A673 (cell line): ENCODE measurements at regions not wholly inside any gene's neighbourhood (a gene's known extent, or its start where the extent isn't known, plus 50 kb on each side); places are given as distances from the start of the nearest gene placed in this dataset.

ENCODE experiments used
- BruUV-seq: library from RNA; stranded (reverse); fragments of 400-500 nt; replicated peaks from 2 replicates; lab custom pipeline; 2021; lab: Mats Ljungman, UMichigan
- CTCF ChIA-PET: fragments of 300-600 bp; sonication (Branson Sonifier 250); formaldehyde crosslinking; loops from one replicate; lab custom pipeline; 2022; ENCODE audit warnings: antibody characterized with exemption; lab: Charles Lee
- POLR2A ChIA-PET: fragments of 300-600 bp; sonication (Branson Sonifier 250); formaldehyde crosslinking; loops from one replicate; lab custom pipeline; 2022; ENCODE audit warnings: antibody characterized with exemption; ENCODE audit not compliant: low non-redundant PET; lab: Charles Lee
- DNase-seq: peaks from one replicate; pipeline ENCODE4 v3.0.0-alpha.2; 2015; ENCODE audit warnings: low spot score
- H3K27ac ChIP-seq: fragments of 200-600 bp; sonication (generic); 2 replicates; pipeline ENCODE4 v1.5.1; 2016; ENCODE audit warnings: mixed run types, low read depth, mild to moderate bottlenecking, mixed read lengths, antibody characterized with exemption, low read length; ENCODE audit not compliant: poor library complexity, severe bottlenecking
- H3K27me3 ChIP-seq: fragments of 200-600 bp; sonication (generic); replicated peaks from 2 replicates; pipeline ENCODE4 v1.6.1; 2017; ENCODE audit warnings: mixed run types, low read depth, mild to moderate bottlenecking, mixed read lengths, antibody characterized with exemption, low read length; ENCODE audit not compliant: insufficient read depth, poor library complexity
- H3K36me3 ChIP-seq: fragments of 200-600 bp; sonication (generic); 2 replicates; pipeline ENCODE4 v1.6.1; 2016; ENCODE audit warnings: mixed run types, mild to moderate bottlenecking, mixed read lengths, antibody characterized with exemption, low read length; ENCODE audit not compliant: insufficient read depth, poor library complexity, severe bottlenecking
- H3K4me1 ChIP-seq: fragments of 200-600 bp; sonication (generic); 2 replicates; pipeline ENCODE4 v1.6.1; 2017; ENCODE audit warnings: mixed run types, mild to moderate bottlenecking, mixed read lengths, antibody characterized with exemption, low read length; ENCODE audit not compliant: insufficient read depth, poor library complexity, severe bottlenecking
- H3K4me3 ChIP-seq: fragments of 200-600 bp; sonication (generic); 2 replicates; pipeline ENCODE4 v1.5.1; 2016; ENCODE audit warnings: low read depth, mixed run types, mild to moderate bottlenecking, mixed read lengths, low read length; ENCODE audit not compliant: poor library complexity, severe bottlenecking
- H3K9me3 ChIP-seq: fragments of 200-600 bp; sonication (generic); 2 replicates; pipeline ENCODE4 v1.6.1; 2016; ENCODE audit warnings: mixed run types, low read depth, mild to moderate bottlenecking, mixed read lengths, antibody characterized with exemption, low read length; ENCODE audit not compliant: poor library complexity, severe bottlenecking
- EZH2 ChIP-seq: fragments of 200-600 bp; sonication (generic); IDR thresholded peaks from 2 replicates; pipeline ENCODE4 v1.6.1; 2017; ENCODE audit warnings: borderline replicate concordance, low read depth, mild to moderate bottlenecking, mixed read lengths, antibody characterized with exemption, low read length; ENCODE audit not compliant: poor library complexity, severe bottlenecking
- intact Hi-C: fragments of 100-400 bp; cut with micrococcal nuclease; formaldehyde crosslinking; loops from one replicate; pipeline ENCODE4 v1.10.0; 2022; ENCODE audit not compliant: unreplicated experiment
- TF ChIP-seq, protein P1 (sequence below): fragments of 300-800, 200-600 bp; sonication (generic); conservative IDR thresholded peaks from 2 replicates; pipeline ENCODE4 v1.5.1; 2017; ENCODE audit warnings: low read depth, mild to moderate bottlenecking, antibody characterized with exemption, low read length, moderate library complexity, mixed read lengths

DNA sequence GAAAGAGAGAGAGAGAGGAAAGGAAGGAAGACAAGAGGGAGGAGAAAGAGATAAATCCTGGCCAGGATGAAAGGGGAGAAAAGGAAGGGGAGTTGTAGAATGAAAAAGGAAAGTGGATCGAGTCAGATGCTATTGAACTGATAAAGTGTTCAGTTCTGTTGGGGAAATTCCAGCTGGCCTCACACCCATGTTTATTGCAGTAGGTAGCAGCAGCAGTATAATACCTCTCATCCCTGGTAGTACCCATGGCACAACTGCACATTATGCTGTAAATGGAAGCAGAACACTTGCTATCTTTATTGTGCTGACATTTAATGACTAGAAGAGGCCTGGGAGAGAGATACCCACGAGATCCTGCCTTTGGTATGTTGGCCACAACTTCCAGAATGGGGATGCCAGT is 178.1 kb downstream of the EVX1 start:
- BruUV-seq: no TSS peak
- POLR2A ChIA-PET: no interaction called here
- no peak for DNase-seq
- H3K4me1 ChIP-seq: no peaks in the 10 kb centered on the region
- intact Hi-C loops: no loop called here
- no peaks in the 10 kb centered on the region for H3K9me3 ChIP-seq
- no peak overlapping the region for H3K4me3 ChIP-seq
- no peak overlapping the region for H3K27ac ChIP-seq
- H3K36me3 ChIP-seq: no peaks in the 10 kb centered on the region
- CTCF ChIA-PET: no interaction called here
- H3K27me3 ChIP-seq: peaks cover 12% of the 10 kb centered on the region
- TF ChIP-seq, protein P1, sequence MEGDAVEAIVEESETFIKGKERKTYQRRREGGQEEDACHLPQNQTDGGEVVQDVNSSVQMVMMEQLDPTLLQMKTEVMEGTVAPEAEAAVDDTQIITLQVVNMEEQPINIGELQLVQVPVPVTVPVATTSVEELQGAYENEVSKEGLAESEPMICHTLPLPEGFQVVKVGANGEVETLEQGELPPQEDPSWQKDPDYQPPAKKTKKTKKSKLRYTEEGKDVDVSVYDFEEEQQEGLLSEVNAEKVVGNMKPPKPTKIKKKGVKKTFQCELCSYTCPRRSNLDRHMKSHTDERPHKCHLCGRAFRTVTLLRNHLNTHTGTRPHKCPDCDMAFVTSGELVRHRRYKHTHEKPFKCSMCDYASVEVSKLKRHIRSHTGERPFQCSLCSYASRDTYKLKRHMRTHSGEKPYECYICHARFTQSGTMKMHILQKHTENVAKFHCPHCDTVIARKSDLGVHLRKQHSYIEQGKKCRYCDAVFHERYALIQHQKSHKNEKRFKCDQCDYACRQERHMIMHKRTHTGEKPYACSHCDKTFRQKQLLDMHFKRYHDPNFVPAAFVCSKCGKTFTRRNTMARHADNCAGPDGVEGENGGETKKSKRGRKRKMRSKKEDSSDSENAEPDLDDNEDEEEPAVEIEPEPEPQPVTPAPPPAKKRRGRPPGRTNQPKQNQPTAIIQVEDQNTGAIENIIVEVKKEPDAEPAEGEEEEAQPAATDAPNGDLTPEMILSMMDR: no peak
- no peak for TF ChIP-seq EZH2

DNA sequence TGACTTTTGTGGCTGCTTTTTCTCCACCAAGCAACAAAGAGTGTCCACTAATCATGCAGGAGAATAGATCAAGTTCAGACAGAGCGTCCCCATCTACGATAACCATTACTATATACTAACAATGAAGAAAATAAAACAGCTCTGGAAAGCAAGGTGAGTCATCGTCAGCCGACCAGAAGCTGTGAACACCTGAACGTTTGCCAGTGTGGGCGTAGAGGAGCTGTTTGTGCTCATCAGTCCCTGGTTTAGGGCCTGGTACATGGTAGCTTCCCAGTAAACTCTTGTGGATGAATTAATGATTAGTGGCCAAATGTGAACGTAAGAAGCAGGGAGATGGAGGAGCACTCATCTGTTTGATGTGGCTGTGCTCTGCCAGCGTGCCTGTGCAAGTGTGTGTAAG is 180.7 kb downstream of the EVX1 start:
- Histone ChIP-seq H3K27me3 (peaks cover 22% of the 10 kb centered on the region), H3K36me3 (no peaks in the 10 kb centered on the region), H3K4me3 (no peak overlapping the region), H3K4me1 (no peaks in the 10 kb centered on the region), H3K27ac (no peak overlapping the region), H3K9me3 (no peaks in the 10 kb centered on the region)
- no peak for DNase-seq
- intact Hi-C loops: no loop called here
- POLR2A ChIA-PET: no interaction called here
- TF ChIP-seq, protein P1: no peak
- TF ChIP-seq EZH2: no peak
- BruUV-seq: no TSS peak
- CTCF ChIA-PET: interaction anchor here (0.7 kb wide), 1 partner anchor 227 kb away, joined by 6 read pairs; no protein-coding TSS in a partner anchor

DNA sequence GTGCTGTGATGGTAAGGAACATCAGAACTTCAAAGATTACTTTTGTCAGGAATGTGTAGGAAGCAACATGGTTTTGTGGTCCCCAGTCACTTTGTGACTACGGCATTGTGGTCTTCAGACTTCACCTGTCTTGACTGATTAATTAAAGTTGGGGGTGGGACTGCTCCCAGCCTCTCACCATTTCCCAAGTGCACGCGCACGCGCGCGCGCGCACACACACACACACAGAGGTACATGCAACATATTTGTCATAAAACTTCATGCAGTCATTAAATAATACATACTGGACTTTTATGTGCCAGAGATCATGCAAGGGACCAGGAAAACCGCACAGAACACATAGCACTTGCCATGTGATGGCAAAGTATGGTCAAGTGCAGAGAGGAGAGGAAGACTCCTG is 181.2 kb downstream of the EVX1 start:
- Histone ChIP-seq H3K9me3 (no peaks in the 10 kb centered on the region), H3K27me3 (peaks cover 22% of the 10 kb centered on the region), H3K36me3 (no peaks in the 10 kb centered on the region), H3K4me1 (no peaks in the 10 kb centered on the region), H3K27ac (no peak overlapping the region), H3K4me3 (no peak overlapping the region)
- no peak for DNase-seq
- no TSS peak for BruUV-seq
- TF ChIP-seq, protein P1: no peak
- no peak for TF ChIP-seq EZH2
- ChIA-PET CTCF (no interaction called here), POLR2A (no interaction called here)
- intact Hi-C loops: no loop called here
